Mesothelial cell of epicardium (in vitro differentiated cells): ENCODE measurements at regions not wholly inside any gene's neighbourhood (a gene's known extent, or its start where the extent isn't known, plus 50 kb on each side); places are given as distances from the start of the nearest gene placed in this dataset.

Experiments used
- DNase-seq, 2 experiments: peaks; one replicate each; pipeline ENCODE4 v3.0.0; 2021; ENCODE audit warnings: low spot score in 2 of 2; ENCODE audit not compliant: unreplicated experiment in 2 of 2
- H3K27ac Mint-ChIP-seq: 2 replicates; pipeline ENCODE4 v1.8.0; 2021; ENCODE audit warnings: mixed read lengths
- H3K27me3 Mint-ChIP-seq: 2 replicates; pipeline ENCODE4 v1.8.0; 2021; ENCODE audit warnings: low read depth, mixed read lengths
- H3K36me3 Mint-ChIP-seq: 2 replicates; pipeline ENCODE4 v1.8.0; 2021; ENCODE audit warnings: mixed read lengths
- H3K4me1 Mint-ChIP-seq: 2 replicates; pipeline ENCODE4 v1.8.0; 2021; ENCODE audit warnings: mixed read lengths
- H3K4me3 Mint-ChIP-seq: 2 replicates; pipeline ENCODE4 v1.8.0; 2021; ENCODE audit warnings: mild to moderate bottlenecking, moderate library complexity, mixed read lengths
- H3K9me3 Mint-ChIP-seq: 2 replicates; pipeline ENCODE4 v1.8.0; 2021; ENCODE audit warnings: mixed read lengths
- CTCF ChIP-seq: fragments of 200-600 bp; sonication (generic); IDR thresholded peaks from one replicate; pipeline ENCODE4 v1.5.0; 2021; ENCODE audit warnings: antibody characterized with exemption; ENCODE audit not compliant: unreplicated experiment

GRCh38 chrX:125089761-125090445, 229.8 kb upstream of the TEX13C start:
- Mint-ChIP-seq H3K4me3 (no peak overlapping the region), H3K27ac (no peak overlapping the region), H3K9me3 (no peaks in the 10 kb centered on the region), H3K36me3 (no peaks in the 10 kb centered on the region), H3K4me1 (no peaks in the 10 kb centered on the region), H3K27me3 (no peaks in the 10 kb centered on the region)
- no peak for DNase-seq
- no peak for TF ChIP-seq CTCF

GRCh38 chrX:125093852-125094251, 225.8 kb upstream of the TEX13C start:
- Mint-ChIP-seq H3K27me3 (no peaks in the 10 kb centered on the region), H3K27ac (no peak overlapping the region), H3K4me1 (no peaks in the 10 kb centered on the region), H3K4me3 (no peak overlapping the region), H3K9me3 (no peaks in the 10 kb centered on the region), H3K36me3 (no peaks in the 10 kb centered on the region)
- no peak for DNase-seq
- no peak for TF ChIP-seq CTCF

GRCh38 chrX:125094901-125095300, 224.8 kb upstream of the TEX13C start:
- H3K4me1 Mint-ChIP-seq: no peaks in the 10 kb centered on the region

DNA sequence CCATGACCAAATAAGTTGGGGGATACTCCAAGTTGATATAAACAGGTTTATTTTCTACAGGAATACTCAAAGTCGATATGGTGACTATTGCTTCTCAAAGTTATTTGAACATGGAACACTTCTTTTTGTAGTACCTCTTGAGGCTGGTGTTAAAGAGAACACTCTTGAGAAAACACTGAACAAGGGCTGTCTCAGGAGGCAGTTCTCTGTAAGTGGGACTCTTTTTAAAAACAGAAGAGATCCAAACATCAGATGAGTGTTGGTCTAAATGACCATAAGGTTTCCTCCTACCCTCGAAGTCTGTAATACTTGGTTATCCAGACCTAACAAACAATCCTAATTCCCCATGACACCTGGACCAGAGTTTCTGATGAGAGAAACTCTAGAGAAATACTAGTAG, 223.2 kb upstream of the TEX13C start:
- DNase-seq: no peak
- H3K36me3 Mint-ChIP-seq: no peaks in the 10 kb centered on the region
- H3K27ac Mint-ChIP-seq: no peak overlapping the region
- no peaks in the 10 kb centered on the region for H3K9me3 Mint-ChIP-seq
- H3K27me3 Mint-ChIP-seq: no peaks in the 10 kb centered on the region
- TF ChIP-seq CTCF: no peak
- no peak overlapping the region for H3K4me3 Mint-ChIP-seq
- H3K4me1 Mint-ChIP-seq: no peaks in the 10 kb centered on the region

More at GRCh38 chrX:125094901-125095300, 224.8 kb upstream of the TEX13C start:
- H3K9me3 Mint-ChIP-seq: no peaks in the 10 kb centered on the region
- DNase-seq: no peak
- H3K4me3 Mint-ChIP-seq: no peak overlapping the region
- no peak overlapping the region for H3K27ac Mint-ChIP-seq
- H3K36me3 Mint-ChIP-seq: no peaks in the 10 kb centered on the region
- no peak for TF ChIP-seq CTCF
- H3K27me3 Mint-ChIP-seq: no peaks in the 10 kb centered on the region

DNA sequence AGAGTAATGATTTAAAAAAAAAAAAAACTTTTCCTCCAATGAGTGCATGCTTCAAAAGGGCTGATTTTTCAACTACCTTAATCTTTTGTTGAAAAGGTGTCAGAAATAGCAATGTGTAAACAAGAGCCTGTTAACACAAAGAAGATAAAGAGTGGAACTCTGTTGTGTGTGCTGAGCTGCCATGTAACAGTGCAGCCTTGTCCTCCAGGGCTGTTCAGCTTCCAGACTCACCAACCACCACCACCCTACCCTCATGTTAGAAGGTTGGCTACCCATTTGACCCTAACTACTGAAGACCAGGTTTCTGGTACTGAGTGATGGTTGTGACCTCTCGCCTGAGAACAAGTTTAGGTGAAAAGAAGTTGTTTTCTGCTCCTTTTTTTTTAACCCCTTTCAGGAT, 222.8 kb upstream of the TEX13C start:
- Mint-ChIP-seq H3K27me3 (no peaks in the 10 kb centered on the region), H3K4me1 (no peaks in the 10 kb centered on the region), H3K4me3 (no peak overlapping the region), H3K9me3 (no peaks in the 10 kb centered on the region), H3K36me3 (no peaks in the 10 kb centered on the region), H3K27ac (no peak overlapping the region)
- DNase-seq: no peak
- no peak for TF ChIP-seq CTCF
